ENCODE measurements at regions not wholly inside any gene's neighbourhood (a gene's known extent, or its start where the extent isn't known, plus 50 kb on each side); places are given as distances from the start of the nearest gene placed in this dataset.

- DNase-seq (ENCODE audit: low spot score) = peak; percentile 86
Measured at GRCh38 chr3:182258538-182259177, 534.6 kb upstream of the ATP11B start.

- peak; percentile 72 for DNase-seq (ENCODE audit: low spot score)
Measured at GRCh38 chr3:182259579-182259978, 533.7 kb upstream of the ATP11B start.

GRCh38 chr3:182261041-182261440 lies 532.3 kb upstream of the ATP11B start:
- no peak for DNase-seq (ENCODE audit: low spot score)

- no peak for DNase-seq (ENCODE audit: low spot score)
Measured at GRCh38 chr3:182268711-182269110, 524.6 kb upstream of the ATP11B start.

- no peak for DNase-seq (ENCODE audit: low spot score)
Measured at GRCh38 chr3:182276512-182276911, 516.8 kb upstream of the ATP11B start.

- no peak for DNase-seq (ENCODE audit: low spot score)
Measured at GRCh38 chr3:182284793-182285192, 508.5 kb upstream of the ATP11B start.

GRCh38 chr3:182292591-182292990 lies 500.7 kb upstream of the ATP11B start:
- no peak for DNase-seq (ENCODE audit: low spot score)

GRCh38 chr3:182294256-182294655 lies 499.0 kb upstream of the ATP11B start:
- DNase-seq (ENCODE audit: low spot score) = no peak

- DNase-seq (ENCODE audit: low spot score) = no peak
Measured at GRCh38 chr3:182294696-182295095, 498.6 kb upstream of the ATP11B start.

- no peak for DNase-seq (ENCODE audit: low spot score)
Measured at GRCh38 chr3:182300266-182300665, 493.0 kb upstream of the ATP11B start.

GRCh38 chr3:182303169-182303568 lies 490.1 kb upstream of the ATP11B start:
- peak; percentile 67 for DNase-seq (ENCODE audit: low spot score)

- peak; percentile 45 for DNase-seq (ENCODE audit: low spot score)
Measured at GRCh38 chr3:182305881-182306665, 487.2 kb upstream of the ATP11B start.

- no peak for DNase-seq (ENCODE audit: low spot score)
Measured at GRCh38 chr3:182308328-182308727, 485.0 kb upstream of the ATP11B start.

- DNase-seq (ENCODE audit: low spot score) = peak; percentile 12
Measured at GRCh38 chr3:182309120-182309519, 484.2 kb upstream of the ATP11B start.

GRCh38 chr3:182315313-182315712 lies 478.0 kb upstream of the ATP11B start:
- no peak for DNase-seq (ENCODE audit: low spot score)

- DNase-seq (ENCODE audit: low spot score) = no peak
Measured at GRCh38 chr3:182323126-182323700, 470.1 kb upstream of the ATP11B start.

GRCh38 chr3:182323898-182324297 lies 469.4 kb upstream of the ATP11B start:
- no peak for DNase-seq (ENCODE audit: low spot score)

GRCh38 chr3:182325213-182325950 lies 467.9 kb upstream of the ATP11B start:
- DNase-seq (ENCODE audit: low spot score) = no peak

- DNase-seq (ENCODE audit: low spot score) = no peak
Measured at GRCh38 chr3:182327196-182327681, 466.1 kb upstream of the ATP11B start.

- DNase-seq (ENCODE audit: low spot score) = no peak
Measured at GRCh38 chr3:182330646-182331045, 462.7 kb upstream of the ATP11B start.

- no peak for DNase-seq (ENCODE audit: low spot score)
Measured at GRCh38 chr3:182331341-182331740, 462.0 kb upstream of the ATP11B start.

- DNase-seq (ENCODE audit: low spot score) = no peak
Measured at GRCh38 chr3:182342252-182342651, 451.1 kb upstream of the ATP11B start.

Data from Ammon's horn (tissue), 1 donor.